ENCODE measurements at regions not wholly inside any gene's neighbourhood (a gene's known extent, or its start where the extent isn't known, plus 50 kb on each side); places are given as distances from the start of the nearest gene placed in this dataset.

GRCh38 chr20:62561948-62562347, 80.4 kb upstream of the SLCO4A1 start:
- no peaks in the 10 kb centered on the region for H3K36me3 ChIP-seq
- no peaks in the 10 kb centered on the region for H3K4me1 ChIP-seq (ENCODE audit: insufficient read depth)
- H3K4me3 ChIP-seq, result no peak overlapping the region
- DNase-seq, result no peak
- H3K27ac ChIP-seq, result no peak overlapping the region
- intact Hi-C loops (cut with DNase I), result no loop called here
- H3K9me3 ChIP-seq, result no peaks in the 10 kb centered on the region
- TF ChIP-seq CTCF (IDR thresholded peaks at IDR 0.05), result no peak
- no peak for TF ChIP-seq EP300 (IDR thresholded peaks at IDR 0.05)
- TF ChIP-seq POLR2A (IDR thresholded peaks at IDR 0.05), result no peak
- no peaks in the 10 kb centered on the region for H3K27me3 ChIP-seq
- 30 to 46% (median 38%) methylated on average over 16 of the region's 16 CpGs for WGBS, 3 donors

GRCh38 chr20:62562831-62563230, 79.5 kb upstream of the SLCO4A1 start:
- Histone ChIP-seq H3K36me3 (no peaks in the 10 kb centered on the region), H3K4me1 (ENCODE audit: insufficient read depth) (no peaks in the 10 kb centered on the region), H3K27me3 (no peaks in the 10 kb centered on the region), H3K27ac (no peak overlapping the region), H3K9me3 (no peaks in the 10 kb centered on the region), H3K4me3 (no peak overlapping the region)
- no peak for DNase-seq
- intact Hi-C loops (cut with DNase I), result no loop called here
- TF ChIP-seq CTCF (IDR thresholded peaks at IDR 0.05), result no peak
- WGBS, 3 donors, result 74 to 84% (median 78%) methylated on average over 16 to 18 of the region's 18 CpGs

- no peaks in the 10 kb centered on the region for H3K4me1 ChIP-seq (ENCODE audit: insufficient read depth)
- DNase-seq, result no peak
- no peaks in the 10 kb centered on the region for H3K27me3 ChIP-seq
- WGBS, 3 donors, result 79 to 94% (median 85%) methylated on average over 14 to 15 of the region's 15 CpGs
- TF ChIP-seq CTCF (IDR thresholded peaks at IDR 0.05), result no peak
- no peak for TF ChIP-seq POLR2A (IDR thresholded peaks at IDR 0.05)
- TF ChIP-seq EP300 (IDR thresholded peaks at IDR 0.05), result no peak
- intact Hi-C loops (cut with DNase I), result no loop called here
- no peak overlapping the region for H3K27ac ChIP-seq
- H3K4me3 ChIP-seq, result no peak overlapping the region
- H3K36me3 ChIP-seq, result no peaks in the 10 kb centered on the region
- no peaks in the 10 kb centered on the region for H3K9me3 ChIP-seq
These were observed 78.7 kb upstream of the SLCO4A1 start for GRCh38 chr20:62563561-62563960.

GRCh38 chr20:62564456-62565245, 77.7 kb upstream of the SLCO4A1 start:
- DNase-seq, result no peak
- no peaks in the 10 kb centered on the region for H3K27me3 ChIP-seq
- intact Hi-C loops (cut with DNase I), result no loop called here
- H3K27ac ChIP-seq, result no peak overlapping the region
- H3K9me3 ChIP-seq, result no peaks in the 10 kb centered on the region
- H3K36me3 ChIP-seq, result no peaks in the 10 kb centered on the region
- no peak for TF ChIP-seq CTCF (IDR thresholded peaks at IDR 0.05)
- TF ChIP-seq POLR2A (IDR thresholded peaks at IDR 0.05), result no peak
- no peak for TF ChIP-seq EP300 (IDR thresholded peaks at IDR 0.05)
- H3K4me3 ChIP-seq, result no peak overlapping the region
- H3K4me1 ChIP-seq (ENCODE audit: insufficient read depth), result no peaks in the 10 kb centered on the region
- 86 to 90% (median 87%) methylated on average over 40 to 42 of the region's 42 CpGs for WGBS, 3 donors
